Activated effector memory CD4-positive, alpha-beta T cell treated with Interleukin-2 at 50 U/mL for 16 hours (primary cell): ENCODE measurements at regions not wholly inside any gene's neighbourhood (a gene's known extent, or its start where the extent isn't known, plus 50 kb on each side); places are given as distances from the start of the nearest gene placed in this dataset.

Experiments used
- DNase-seq: peaks from one replicate; pipeline ENCODE4 v3.0.0-alpha.2; 2020

DNA sequence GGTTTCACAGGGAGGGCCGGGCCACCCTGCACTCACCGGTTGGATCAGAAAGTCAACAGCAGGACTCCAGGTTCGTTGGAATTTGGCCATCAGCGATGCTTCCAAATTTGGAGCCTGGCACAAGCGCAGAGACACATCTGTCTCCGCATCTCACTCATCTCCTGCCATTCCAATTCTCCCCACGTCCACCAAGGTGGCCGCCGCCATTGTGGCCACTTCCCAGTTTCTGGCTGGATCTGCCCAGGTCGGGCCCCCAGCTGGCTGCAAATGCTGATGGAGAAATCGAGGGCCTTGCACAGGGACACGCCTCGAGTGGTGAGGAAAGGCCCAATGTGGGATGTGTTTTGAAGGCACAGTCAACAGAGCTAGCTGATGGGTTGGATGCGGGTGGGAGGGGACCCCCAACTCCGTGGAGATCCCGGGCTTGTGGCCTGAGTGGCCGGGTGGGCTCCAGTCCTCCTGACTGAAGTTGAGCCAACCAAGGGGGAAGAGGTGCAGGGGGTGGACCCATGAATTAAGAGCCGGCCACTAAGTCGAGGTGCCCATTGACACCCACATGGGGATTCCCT lies 102.7 kb downstream of the CRYAA start:
- DNase-seq = no peak

DNA sequence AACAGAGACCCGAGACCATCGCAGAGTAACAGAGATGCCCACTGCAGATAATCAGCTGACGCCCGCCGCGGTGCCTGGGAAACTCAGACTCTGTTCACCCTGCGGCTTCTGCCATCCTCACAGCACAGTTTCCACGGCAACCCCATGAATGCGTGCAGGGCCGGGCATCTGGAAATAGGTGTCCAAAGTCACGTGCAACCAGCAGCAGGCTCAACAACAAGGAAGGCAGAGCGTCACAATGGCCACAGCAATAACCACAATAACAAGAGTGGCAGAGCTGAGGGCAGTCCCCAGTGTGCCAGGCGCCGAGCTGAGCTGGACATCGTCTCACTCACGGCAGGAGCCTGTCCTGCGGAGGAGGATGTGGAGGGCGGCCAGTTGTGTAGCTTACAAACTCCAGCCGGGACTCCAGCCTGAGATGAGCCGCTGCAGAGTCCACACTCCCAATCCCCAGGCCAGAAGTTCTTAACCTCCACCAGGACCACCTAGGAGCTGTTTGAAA lies 102.0 kb downstream of the CRYAA start:
- no peak for DNase-seq

GRCh38 chr21:43269957-43270705 lies 101.3 kb downstream of the CRYAA start:
- no peak for DNase-seq

GRCh38 chr21:43269440-43269839 lies 100.6 kb downstream of the CRYAA start:
- DNase-seq = peak; percentile 16

GRCh38 chr21:43268804-43269186 lies 100.0 kb downstream of the CRYAA start:
- no peak for DNase-seq

DNA sequence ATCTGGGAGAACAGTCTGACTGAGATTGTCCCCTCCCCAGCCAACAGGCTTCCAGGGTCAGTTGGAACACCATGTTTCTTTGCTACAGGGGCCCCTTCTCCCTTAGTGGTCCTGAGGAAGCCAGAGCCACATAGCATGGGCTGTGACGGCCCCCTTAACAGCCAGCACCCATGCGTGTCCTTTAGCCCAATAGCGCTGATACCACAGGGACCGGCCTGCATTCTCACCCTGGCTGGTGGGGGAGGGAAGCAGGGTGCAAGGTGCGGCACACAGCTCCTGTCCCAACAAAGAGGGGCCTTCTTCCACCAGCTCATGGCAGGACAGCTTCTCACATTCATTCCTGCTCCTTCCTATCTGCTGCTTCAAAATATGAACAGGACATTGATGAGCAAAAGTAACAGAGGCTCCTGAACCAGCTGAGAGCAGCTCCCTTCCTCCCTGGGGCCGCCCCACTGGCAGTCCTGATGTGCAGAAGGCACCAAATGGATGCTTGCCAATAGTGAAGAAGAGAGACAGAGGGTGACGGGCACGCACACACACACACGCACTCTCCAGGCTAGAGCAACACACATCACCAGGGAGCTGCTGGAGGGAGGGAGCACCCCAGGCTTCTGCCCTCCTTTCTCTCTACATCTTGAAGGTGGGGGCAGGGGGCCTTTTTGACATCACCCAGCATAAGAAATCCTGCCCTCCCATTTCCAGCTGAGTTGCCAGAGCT lies 99.4 kb downstream of the CRYAA start:
- no peak for DNase-seq

DNA sequence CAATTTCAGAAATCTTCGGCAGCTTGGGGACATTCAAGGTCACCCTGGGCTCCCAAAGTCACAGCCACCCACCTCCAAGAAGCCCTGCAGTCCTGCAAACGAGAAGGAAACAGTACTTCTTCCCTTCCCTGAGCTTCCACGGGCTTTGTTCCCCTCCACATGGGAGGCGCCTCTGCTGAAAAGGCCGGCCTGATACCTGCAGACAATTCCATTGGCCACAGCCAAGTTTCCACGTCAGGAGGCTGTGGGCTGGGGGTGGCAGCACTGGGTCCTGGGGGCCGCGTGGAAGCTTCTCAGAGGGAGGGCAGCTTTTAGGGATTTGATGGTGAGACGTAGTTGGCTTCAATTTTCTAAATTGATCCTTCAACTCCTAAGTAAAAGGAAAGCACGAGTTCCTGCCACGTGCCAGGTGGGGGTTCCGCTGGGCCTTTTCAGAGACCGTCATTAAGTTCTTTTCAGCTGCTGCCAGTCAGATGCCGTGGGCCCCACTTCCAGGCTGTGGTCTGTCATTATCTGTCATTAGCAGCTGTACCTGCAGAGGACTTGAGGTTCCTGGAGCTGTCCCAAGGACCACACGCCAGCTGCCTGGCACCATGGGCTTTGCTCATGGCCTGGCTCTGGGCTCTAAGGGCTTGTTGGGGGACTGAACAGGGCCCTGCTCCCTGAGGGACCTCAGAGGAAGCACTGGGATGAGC lies 98.7 kb downstream of the CRYAA start:
- no peak for DNase-seq

DNA sequence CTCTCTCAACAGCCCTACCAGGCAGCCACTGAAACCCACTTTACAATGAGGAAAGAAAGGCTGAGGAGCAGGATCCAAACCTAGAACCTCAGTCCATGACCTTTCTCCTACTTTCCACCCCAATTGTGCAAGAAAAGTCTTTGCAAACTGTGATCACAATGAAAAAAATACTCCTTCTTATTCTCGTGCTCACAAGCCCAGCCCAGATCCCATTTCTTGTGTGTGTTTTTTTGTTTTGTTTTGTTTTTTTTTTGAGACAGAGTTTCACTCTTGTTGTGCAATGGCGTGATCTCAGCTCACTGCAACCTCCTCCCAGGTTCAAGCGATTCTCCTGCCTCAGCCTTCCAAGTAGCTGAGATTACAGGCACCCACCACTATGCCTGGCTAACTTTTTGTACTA lies 97.7 kb downstream of the CRYAA start:
- no peak for DNase-seq

GRCh38 chr21:43262427-43262826 lies 93.6 kb downstream of the CRYAA start:
- DNase-seq = no peak
